ENCODE measurements at regions not wholly inside any gene's neighbourhood (a gene's known extent, or its start where the extent isn't known, plus 50 kb on each side); places are given as distances from the start of the nearest gene placed in this dataset.
A peak's percentile ranks its signal among the peaks of the same experiment; 100 is the strongest.
"Not testable (repeated sequence)": the region's sequence is repeated elsewhere in the genome, so short reads cannot be mapped to it uniquely, and the experiment has no call there.

GRCh38 chr9:95729046-95729445 is 146.4 kb upstream of the ERCC6L2 start:
- no peak for DNase-seq

- DNase-seq, result no peak
Observed at GRCh38 chr9:95727947-95728520, 147.5 kb upstream of the ERCC6L2 start.

DNA sequence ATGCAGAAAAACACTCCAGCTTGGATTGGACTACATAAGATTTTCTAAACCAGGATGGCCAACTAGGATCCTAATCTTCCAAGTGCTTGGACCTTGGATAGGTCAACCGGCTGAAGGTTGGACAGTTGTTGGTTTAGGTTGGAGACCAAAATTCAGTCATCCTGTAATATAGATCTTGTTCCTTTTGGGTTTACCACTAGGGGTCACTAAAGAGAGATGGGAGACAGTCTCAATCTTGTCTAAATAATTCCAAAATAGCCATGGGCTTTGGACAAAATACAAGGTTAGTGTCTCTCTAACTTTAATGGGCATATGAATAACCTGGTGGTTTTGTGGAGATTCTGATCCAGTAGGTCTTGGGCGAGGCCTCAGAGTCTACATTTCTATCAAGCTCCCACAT is 148.7 kb upstream of the ERCC6L2 start:
- no peak for DNase-seq

DNA sequence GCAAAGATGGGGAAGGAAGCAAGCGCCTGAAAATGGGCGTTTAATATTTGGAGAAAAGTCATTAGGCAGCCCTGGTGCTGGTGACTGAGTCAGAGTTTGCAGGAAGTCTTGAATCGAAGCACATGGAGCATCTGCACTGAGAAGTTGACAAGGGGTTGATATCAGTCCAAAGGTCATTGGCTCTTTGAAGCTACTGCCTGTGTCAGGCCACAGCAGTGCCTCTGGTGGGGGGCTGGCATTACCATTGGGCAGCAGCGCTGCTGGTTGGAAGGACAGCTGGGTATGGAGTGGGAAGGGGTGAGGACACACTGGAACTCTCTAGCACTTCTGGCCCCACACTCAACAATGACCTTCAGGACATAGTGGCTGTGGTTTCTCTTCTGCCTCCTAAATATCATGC is 150.4 kb upstream of the ERCC6L2 start:
- DNase-seq, result peak in 1 of 4 experiments; percentile 4

- DNase-seq, result peak in 2 of 4 experiments; percentile 22 to 31
Observed at GRCh38 chr9:95724253-95724991, 151.1 kb upstream of the ERCC6L2 start.

DNA sequence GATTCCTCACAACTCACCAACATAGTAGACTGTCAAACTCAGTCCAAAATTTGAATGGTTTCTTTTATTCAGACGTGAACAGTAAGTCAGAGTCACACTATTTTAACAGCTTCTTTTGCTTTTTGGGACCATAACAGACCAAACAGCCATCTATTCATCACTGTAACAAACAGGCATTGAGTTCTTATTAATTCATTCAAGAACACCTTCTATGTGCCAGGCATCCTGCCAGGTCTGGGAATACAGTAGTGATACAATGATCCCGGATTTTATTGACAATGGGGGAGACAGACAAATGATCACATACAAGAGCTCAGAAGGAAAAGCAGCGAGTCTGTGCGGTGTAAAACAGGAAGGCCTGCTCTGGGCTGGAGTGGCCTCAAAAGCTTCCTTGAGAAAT is 153.3 kb upstream of the ERCC6L2 start:
- no peak for DNase-seq

DNA sequence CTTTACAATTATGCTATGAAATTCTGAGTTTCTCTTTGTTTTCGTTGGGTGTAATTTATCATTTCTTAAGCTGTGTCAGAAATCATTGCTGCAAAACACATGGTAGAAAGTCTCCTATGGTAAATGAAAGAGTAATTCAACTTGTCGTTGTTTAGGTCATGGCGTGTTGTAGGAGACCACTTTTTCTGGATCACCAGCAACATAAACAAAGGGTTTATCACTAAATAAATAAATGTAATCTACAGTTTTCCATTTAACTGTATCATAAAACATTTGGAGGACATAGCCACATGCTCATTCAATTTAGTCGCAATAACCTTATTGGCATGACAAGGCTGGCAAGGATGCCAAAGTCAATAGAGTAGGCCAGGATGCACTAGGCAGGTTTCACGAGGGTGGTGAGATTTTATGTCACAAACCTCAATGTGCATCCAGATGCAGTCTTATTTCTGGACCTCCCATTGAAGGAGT is 154.4 kb upstream of the ERCC6L2 start:
- DNase-seq, result no peak

DNA sequence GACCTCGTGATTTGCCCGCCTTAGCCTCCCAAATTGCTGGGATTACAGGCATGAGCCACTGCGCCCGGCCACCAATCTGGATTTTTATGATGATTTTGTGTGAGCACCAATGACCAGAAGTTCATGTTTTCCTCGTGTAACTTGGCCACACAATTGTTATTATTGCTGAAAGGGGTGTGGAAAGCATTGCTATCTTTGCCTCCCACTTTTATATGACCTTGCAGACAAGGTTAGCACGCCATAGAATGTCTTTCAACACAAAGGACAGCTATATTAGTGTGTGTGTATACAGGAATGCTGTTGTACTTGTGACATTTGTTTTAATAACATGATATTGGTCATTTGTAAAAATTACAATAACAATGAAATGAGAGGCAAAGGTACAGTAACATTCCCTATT is 155.0 kb upstream of the ERCC6L2 start:
- no peak for DNase-seq

- DNase-seq, result no peak
Observed at GRCh38 chr9:95719354-95719753, 156.1 kb upstream of the ERCC6L2 start.

GRCh38 chr9:95718263-95718662 is 157.2 kb upstream of the ERCC6L2 start:
- DNase-seq, result no peak

DNA sequence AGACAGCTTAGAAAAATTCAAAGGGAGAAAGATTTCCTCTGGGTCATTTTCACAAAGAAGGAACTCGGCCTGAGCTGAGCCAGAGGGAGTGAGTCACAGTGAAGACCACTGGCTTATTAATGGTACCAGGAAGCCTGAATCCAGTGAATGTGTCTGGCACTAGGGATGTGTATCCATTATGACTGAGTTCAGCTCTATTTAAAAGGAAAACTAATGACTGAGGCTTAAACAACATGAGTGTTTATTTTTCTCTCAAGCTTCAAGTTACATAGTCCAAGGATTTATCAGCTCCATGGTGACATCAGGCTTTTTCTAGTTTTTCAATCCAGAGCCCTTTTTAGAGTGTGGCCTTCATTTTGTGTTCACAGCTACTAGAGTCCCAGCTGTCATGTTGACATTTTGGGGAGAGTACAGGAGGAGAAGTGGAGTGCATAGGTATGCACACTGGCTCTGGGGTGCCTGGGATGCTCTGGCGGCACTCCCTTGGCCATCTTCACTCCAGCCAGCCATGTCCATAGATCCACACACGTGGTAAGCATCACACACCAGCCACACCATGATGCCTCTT is 159.5 kb upstream of the ERCC6L2 start:
- DNase-seq, result no peak

GRCh38 chr9:95710446-95710845 is 165.0 kb upstream of the ERCC6L2 start:
- DNase-seq, result no peak

GRCh38 chr9:95696701-95697100 is 178.8 kb upstream of the ERCC6L2 start:
- DNase-seq, result no peak

DNA sequence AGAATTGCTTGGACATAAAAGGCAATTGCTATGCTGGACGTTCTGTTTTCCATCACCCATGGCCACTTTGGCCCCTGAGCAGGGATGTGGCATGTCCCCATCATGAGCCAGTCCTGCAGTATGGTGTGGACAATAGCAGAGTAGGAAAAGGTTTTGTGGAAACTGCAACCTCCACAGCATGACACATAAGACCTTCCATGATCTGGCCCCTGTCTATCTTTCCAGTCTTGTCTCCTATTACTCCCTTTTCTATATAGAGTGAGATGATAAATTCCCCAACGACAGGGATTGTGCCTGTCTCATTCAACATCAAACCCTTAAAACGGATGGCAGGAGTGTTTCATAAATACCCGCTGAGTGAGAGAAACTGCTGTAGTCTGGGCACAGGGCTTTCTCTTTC is 174.7 kb upstream of the PTCH1 start:
- no peak for DNase-seq

- no peak for DNase-seq
Observed at GRCh38 chr9:95689669-95690068, 172.9 kb upstream of the PTCH1 start.

- no peak for DNase-seq
Observed at GRCh38 chr9:95684516-95684915, 167.7 kb upstream of the PTCH1 start.

DNA sequence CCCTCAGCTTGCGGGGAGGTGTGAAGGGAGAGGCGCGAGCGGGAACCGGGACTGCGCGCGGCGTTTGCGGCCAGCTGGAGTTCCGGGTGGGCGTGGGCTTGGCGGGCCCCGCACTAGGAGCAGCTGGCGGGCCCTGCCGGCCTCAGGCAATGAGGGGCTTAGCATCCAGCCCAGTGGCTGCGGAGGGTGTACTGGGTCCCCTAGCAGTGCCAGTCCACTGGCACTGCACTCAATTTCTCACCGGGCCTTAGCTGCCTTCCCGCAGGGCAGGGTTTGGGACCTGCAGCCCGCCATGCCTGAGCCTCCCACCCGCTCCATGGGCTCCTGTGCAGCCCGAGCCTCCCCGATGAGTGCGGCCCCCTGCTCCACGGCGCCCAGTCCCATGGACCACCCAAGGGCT is 163.5 kb upstream of the PTCH1 start:
- DNase-seq, result not testable (repeated sequence)

DNA sequence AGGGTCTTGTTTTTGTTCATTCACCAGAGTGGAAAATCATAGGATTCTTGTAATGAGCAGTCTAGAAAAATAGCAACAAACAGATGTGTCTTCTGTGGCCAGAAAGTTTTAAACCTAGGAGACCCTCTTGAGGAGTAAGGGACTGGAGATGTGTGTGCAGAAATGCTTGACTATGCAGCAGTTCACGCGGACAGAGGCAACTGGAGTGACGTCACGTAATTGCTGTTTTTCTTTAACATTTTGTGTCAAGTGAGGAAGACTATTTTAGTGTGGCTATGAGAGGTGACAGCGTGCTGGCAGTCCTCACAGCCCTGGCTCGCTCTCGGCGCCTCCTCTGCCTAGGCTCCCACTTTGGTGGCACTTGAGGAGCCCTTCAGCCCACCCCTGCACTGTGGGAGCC is 163.1 kb upstream of the PTCH1 start:
- no peak for DNase-seq

DNA sequence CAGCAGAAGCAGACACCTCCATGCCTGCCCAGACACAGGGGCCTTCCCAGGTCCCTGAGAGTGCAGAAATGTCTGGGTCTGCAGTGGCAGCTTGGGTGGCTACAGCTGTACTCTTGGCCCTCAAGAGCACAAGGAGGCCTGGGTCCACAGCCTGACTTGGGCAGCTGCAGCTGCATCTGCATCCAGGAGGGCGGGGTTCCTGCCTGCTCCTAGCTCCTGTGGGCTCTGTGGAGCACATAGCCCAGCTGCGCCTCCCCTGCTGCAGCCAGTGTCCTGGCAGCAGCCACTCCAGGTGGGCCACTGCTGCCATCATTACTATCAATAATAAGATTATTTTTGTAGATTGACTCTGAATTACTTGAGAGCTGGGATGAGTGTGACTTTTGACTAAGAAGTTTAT is 162.0 kb upstream of the PTCH1 start:
- DNase-seq, result no peak

DNA sequence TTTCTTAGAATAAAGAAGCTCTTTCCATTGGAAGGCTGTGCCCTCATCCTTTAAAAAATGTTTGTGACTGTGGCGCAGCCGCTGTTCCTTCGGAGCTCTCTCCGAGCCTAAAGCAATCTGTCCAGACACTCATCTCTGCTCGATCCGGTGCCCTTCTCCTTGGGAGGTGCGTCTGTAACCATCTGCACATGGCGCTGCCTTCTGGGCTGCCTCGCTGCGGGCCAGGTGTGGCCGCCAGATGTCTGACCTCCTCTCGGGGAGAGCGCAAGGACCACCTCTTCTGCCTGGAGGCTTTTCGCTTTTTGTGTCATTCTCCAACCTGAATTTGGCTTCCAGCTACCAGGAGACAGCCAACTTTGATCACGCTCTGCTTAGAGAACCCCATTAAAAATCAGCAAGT is 153.4 kb upstream of the PTCH1 start:
- DNase-seq, result no peak

DNA sequence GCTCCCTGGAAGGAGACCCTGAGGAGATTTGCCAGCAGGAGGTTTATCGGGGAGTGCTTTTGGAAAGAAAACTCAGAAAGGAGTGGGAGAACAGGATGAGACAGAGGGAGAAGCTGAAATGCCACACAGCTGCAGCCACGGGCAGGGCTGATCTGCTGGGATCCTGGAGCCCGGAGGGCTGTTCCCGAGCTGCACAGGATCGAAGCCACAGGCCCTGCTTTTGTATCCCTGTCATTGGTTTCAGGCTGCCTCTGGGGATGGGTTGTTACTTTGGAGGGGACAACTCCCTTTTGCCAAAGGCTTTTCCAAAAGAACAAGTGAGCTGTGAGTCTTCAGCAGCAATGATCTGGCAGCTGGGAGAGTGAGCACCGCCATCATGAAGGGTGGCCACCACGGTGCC is 152.5 kb upstream of the PTCH1 start:
- DNase-seq, result no peak

- no peak for DNase-seq
Observed at GRCh38 chr9:95667789-95668188, 151.0 kb upstream of the PTCH1 start.

- DNase-seq, result no peak
Observed at GRCh38 chr9:95666785-95667155, 150.0 kb upstream of the PTCH1 start.

DNA sequence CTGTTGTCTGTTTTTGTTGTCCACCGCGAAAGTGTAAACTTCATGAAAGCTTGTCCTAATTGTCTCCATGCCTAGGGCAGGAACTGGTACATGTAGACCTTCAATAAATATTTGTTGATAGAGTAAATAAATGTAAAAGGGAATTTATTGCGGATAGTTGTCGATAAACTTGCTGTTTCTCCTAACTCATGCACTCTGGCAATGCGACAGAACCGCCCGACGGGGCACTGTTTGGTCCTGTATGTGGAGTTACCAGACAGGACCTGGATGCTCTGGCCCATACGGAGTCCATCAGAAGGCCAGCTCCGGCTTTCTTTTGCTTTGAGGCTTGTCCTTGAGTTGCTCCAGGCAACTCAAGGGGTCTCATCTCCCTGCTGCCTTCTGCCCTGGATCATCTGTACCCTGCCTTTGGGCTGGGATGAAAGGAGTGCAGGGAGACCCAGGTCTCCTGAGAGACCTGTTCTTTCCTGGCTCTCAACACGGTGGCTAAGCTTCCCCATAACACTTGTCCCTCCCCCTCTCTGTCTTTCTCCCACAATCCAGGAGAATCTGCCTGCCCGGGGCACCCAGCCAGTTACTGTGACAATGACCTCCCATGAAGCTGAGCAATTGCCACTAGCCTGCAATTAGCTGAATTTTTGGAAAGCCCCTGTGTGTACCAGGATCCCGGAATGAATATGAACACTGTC is 149.5 kb upstream of the PTCH1 start:
- no peak for DNase-seq

Measured in activated naive CD4-positive, alpha-beta T cell (primary cell).